ENCODE measurements at regions not wholly inside any gene's neighbourhood (a gene's known extent, or its start where the extent isn't known, plus 50 kb on each side); places are given as distances from the start of the nearest gene placed in this dataset.

- ATAC-seq (no peak), DNase-seq (no peak)
- TF ChIP-seq POLR2A (IDR thresholded peaks at IDR 0.05), result no peak
- TF ChIP-seq, protein P1, sequence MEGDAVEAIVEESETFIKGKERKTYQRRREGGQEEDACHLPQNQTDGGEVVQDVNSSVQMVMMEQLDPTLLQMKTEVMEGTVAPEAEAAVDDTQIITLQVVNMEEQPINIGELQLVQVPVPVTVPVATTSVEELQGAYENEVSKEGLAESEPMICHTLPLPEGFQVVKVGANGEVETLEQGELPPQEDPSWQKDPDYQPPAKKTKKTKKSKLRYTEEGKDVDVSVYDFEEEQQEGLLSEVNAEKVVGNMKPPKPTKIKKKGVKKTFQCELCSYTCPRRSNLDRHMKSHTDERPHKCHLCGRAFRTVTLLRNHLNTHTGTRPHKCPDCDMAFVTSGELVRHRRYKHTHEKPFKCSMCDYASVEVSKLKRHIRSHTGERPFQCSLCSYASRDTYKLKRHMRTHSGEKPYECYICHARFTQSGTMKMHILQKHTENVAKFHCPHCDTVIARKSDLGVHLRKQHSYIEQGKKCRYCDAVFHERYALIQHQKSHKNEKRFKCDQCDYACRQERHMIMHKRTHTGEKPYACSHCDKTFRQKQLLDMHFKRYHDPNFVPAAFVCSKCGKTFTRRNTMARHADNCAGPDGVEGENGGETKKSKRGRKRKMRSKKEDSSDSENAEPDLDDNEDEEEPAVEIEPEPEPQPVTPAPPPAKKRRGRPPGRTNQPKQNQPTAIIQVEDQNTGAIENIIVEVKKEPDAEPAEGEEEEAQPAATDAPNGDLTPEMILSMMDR (IDR thresholded peaks at IDR 0.05), result no peak
- Histone ChIP-seq H3K4me3 (no peak overlapping the region), H3K9me3 (no peaks in the 10 kb centered on the region), H3K4me1 (no peaks in the 10 kb centered on the region), H3K27ac (no peak overlapping the region), H3K36me3 (no peaks in the 10 kb centered on the region), H3K27me3 (no peaks in the 10 kb centered on the region)
- WGBS (ENCODE audit: insufficient coverage, low coverage, low lambda C conversion rate, missing lambda C conversion rate), result 70% methylated on average over 2 of the region's 3 CpGs
- intact Hi-C loops (cut with DNase I), result loop anchor here in 1 of 2 donors (10.0 kb wide), 1 partner anchor 192 kb away; no protein-coding TSS in a partner anchor
These were observed 74.1 kb upstream of the UBE3A start for GRCh38 chr15:25512957-25513356.

- no peaks in the 10 kb centered on the region for H3K27me3 ChIP-seq
- DNase-seq (no peak), ATAC-seq (no peak)
- intact Hi-C loops (cut with DNase I), result loop anchor here in 1 of 2 donors (10.0 kb wide), 1 partner anchor 195 kb away; no protein-coding TSS in a partner anchor
- no peak overlapping the region for H3K27ac ChIP-seq
- no peaks in the 10 kb centered on the region for H3K36me3 ChIP-seq
- 87% methylated on average over 4 of the region's 4 CpGs for WGBS (ENCODE audit: insufficient coverage, low coverage, low lambda C conversion rate, missing lambda C conversion rate)
- H3K4me1 ChIP-seq, result no peaks in the 10 kb centered on the region
- H3K9me3 ChIP-seq, result no peaks in the 10 kb centered on the region
- no peak overlapping the region for H3K4me3 ChIP-seq
- TF ChIP-seq, protein P1 (IDR thresholded peaks at IDR 0.05), result no peak
- no peak for TF ChIP-seq POLR2A (IDR thresholded peaks at IDR 0.05)
These were observed 71.3 kb upstream of the UBE3A start for GRCh38 chr15:25510146-25510545.

DNA sequence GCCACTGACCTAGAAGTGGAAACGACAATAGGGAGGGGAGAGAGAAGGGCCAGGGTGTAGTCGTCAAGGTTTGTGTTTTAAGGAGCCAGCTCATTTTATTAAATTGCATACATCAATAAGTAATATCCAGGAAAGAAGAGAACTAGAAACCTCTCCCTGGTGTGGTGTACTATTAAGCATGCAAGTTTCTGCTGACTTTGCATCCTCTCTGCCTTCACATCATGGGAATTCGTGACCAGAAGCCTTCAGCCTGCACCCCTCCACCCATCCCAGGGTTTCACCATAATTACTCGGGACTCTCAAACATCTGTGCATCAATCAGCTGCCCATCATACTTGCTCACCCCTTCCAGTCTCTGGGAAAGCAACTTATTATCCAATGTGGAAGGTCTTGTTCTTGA is 70.9 kb upstream of the UBE3A start:
- intact Hi-C loops (cut with DNase I), result loop anchor here in 1 of 2 donors (10.0 kb wide), 1 partner anchor 195 kb away; no protein-coding TSS in a partner anchor
- no peaks in the 10 kb centered on the region for H3K27me3 ChIP-seq
- TF ChIP-seq, protein P1 (IDR thresholded peaks at IDR 0.05), result no peak
- no peak for TF ChIP-seq POLR2A (IDR thresholded peaks at IDR 0.05)
- no peaks in the 10 kb centered on the region for H3K36me3 ChIP-seq
- DNase-seq, result no peak
- H3K4me3 ChIP-seq, result no peak overlapping the region
- WGBS (ENCODE audit: insufficient coverage, low coverage, low lambda C conversion rate, missing lambda C conversion rate), result 46% methylated on average over 4 of the region's 4 CpGs
- no peaks in the 10 kb centered on the region for H3K4me1 ChIP-seq
- H3K27ac ChIP-seq, result no peak overlapping the region
- ATAC-seq, result no peak
- no peaks in the 10 kb centered on the region for H3K9me3 ChIP-seq

DNA sequence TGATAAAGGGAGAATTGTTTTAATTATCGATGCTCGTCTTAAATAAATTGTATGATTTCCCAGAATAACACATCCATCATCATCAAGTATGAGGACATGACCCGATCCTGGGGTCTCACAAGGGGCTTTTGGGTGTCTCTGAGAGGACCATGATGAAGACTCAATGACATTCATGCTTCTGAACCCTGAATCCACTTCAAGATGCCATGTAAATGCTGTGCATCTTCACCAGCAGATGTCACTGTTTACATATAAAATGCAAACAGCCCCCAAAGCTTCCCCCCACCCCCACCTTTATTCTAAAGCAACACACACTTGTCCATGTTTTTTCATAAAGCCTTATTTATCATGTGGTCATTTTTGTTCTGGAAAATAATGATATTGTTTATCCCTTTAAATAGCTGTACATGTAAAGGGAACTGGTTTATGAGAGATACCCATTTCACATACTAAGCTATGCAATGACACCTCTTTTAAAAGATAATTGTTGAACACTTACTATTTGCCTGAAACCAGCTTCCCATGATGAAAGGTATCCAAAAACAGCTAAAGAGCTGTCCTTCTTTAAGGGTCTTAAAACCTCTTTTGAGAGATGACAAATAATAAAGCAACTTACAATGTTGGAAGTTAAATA is 69.7 kb upstream of the UBE3A start:
- no peak for DNase-seq
- no peaks in the 10 kb centered on the region for H3K27me3 ChIP-seq
- H3K36me3 ChIP-seq, result no peaks in the 10 kb centered on the region
- no peaks in the 10 kb centered on the region for H3K4me1 ChIP-seq
- ATAC-seq, result peak in 2 of 4 donors; percentile 25 to 33
- no peaks in the 10 kb centered on the region for H3K9me3 ChIP-seq
- intact Hi-C loops (cut with DNase I), result no loop called here
- H3K27ac ChIP-seq, result no peak overlapping the region
- TF ChIP-seq, protein P1 (IDR thresholded peaks at IDR 0.05), result peak; percentile 44 to 65 (median 58)
- no peak for TF ChIP-seq POLR2A (IDR thresholded peaks at IDR 0.05)
- H3K4me3 ChIP-seq, result no peak overlapping the region
- 43% methylated on average over 3 of the region's 3 CpGs for WGBS (ENCODE audit: insufficient coverage, low coverage, low lambda C conversion rate, missing lambda C conversion rate)

All from right lobe of liver (tissue), 6 donors.